CD14-positive monocyte (primary cell): ENCODE measurements at regions not wholly inside any gene's neighbourhood (a gene's known extent, or its start where the extent isn't known, plus 50 kb on each side); places are given as distances from the start of the nearest gene placed in this dataset.

Experiments used
- DNase-seq, 3 donors: peaks; one replicate each; pipeline ENCODE4 v3.0.0-alpha.2; 2011 to 2022
- H2AFZ ChIP-seq: 2 replicates; pipeline ENCODE4 v1.6.0; 2012; ENCODE audit warnings: mild to moderate bottlenecking, low read depth, low read length, inconsistent platforms; ENCODE audit not compliant: insufficient read depth, poor library complexity, severe bottlenecking
- H3K27ac ChIP-seq, 2 donors: 1 replicate in 1 of 2; 2 replicates in 1 of 2; pipeline ENCODE4 v1.5.1; 2012 to 2013; ENCODE audit warnings: low read length in 2 of 2, control low read depth in 1 of 2, inconsistent platforms in 1 of 2, low read depth in 1 of 2, mild to moderate bottlenecking in 1 of 2
- H3K27me3 ChIP-seq, 2 donors: one replicate each; pipeline versions ENCODE4 v1.6.0 to v1.6.1; 2011 to 2013; ENCODE audit warnings: low read length in 2 of 2; ENCODE audit not compliant: control insufficient read depth in 2 of 2, insufficient read depth in 2 of 2
- H3K36me3 ChIP-seq, 2 donors: replicated peaks in 1 of 2; 1 replicate in 1 of 2; 2 replicates in 1 of 2; pipeline versions ENCODE4 v1.5.1 to v1.6.1; 2012 to 2013; ENCODE audit warnings: low read length in 2 of 2, control low read depth in 1 of 2, inconsistent platforms in 1 of 2, mild to moderate bottlenecking in 1 of 2; ENCODE audit not compliant: insufficient read depth in 2 of 2, control insufficient read depth in 1 of 2
- H3K4me1 ChIP-seq, 2 donors: 1 replicate in 1 of 2; 2 replicates in 1 of 2; pipeline versions ENCODE4 v1.5.1 to v1.6.1; 2012 to 2013; ENCODE audit warnings: low read length in 2 of 2, control low read depth in 1 of 2, inconsistent platforms in 1 of 2, mild to moderate bottlenecking in 1 of 2, moderate library complexity in 1 of 2; ENCODE audit not compliant: insufficient read depth in 2 of 2, control insufficient read depth in 1 of 2
- H3K4me2 ChIP-seq: replicated peaks from 2 replicates; pipeline ENCODE3; 2012; ENCODE audit warnings: low read length, moderate library complexity, mild to moderate bottlenecking; ENCODE audit not compliant: poor library complexity, severe bottlenecking; ENCODE audit errors: extremely low read depth
- H3K4me3 ChIP-seq, 3 experiments: fragments of 200-600 bp in 1 of 3; sonication (generic) in 1 of 3; replicated peaks in 1 of 3; 1 replicate in 2 of 3; 2 replicates in 1 of 3; pipeline ENCODE4 v1.5.1; 2011 to 2013; ENCODE audit warnings: low read length in 3 of 3, mild to moderate bottlenecking in 3 of 3, control low read depth in 2 of 3, low read depth in 2 of 3, inconsistent platforms in 1 of 3, moderate library complexity in 1 of 3
- H3K79me2 ChIP-seq: 2 replicates; pipeline ENCODE4 v1.6.0; 2012; ENCODE audit warnings: mild to moderate bottlenecking, control low read depth, inconsistent platforms, low read length, moderate library complexity; ENCODE audit not compliant: insufficient read depth
- H3K9ac ChIP-seq: 2 replicates; pipeline ENCODE4 v1.6.0; 2017; ENCODE audit warnings: low read length, mild to moderate bottlenecking; ENCODE audit not compliant: insufficient read depth, poor library complexity, severe bottlenecking
- H3K9me3 ChIP-seq, 2 donors: replicated peaks in 1 of 2; 1 replicate in 1 of 2; 2 replicates in 1 of 2; pipeline versions ENCODE4 v1.5.1 to v1.6.1; 2012 to 2013; ENCODE audit warnings: low read length in 2 of 2, control low read depth in 1 of 2; ENCODE audit not compliant: control insufficient read depth in 1 of 2, insufficient read depth in 1 of 2
- H4K20me1 ChIP-seq: 2 replicates; pipeline ENCODE4 v1.6.0; 2012; ENCODE audit warnings: mild to moderate bottlenecking, low read length, control low read depth, moderate library complexity; ENCODE audit not compliant: insufficient read depth
- H3K27ac Mint-ChIP-seq, 7 donors: one replicate each; pipeline ENCODE4 v1.8.0; 2020; ENCODE audit warnings: mild to moderate bottlenecking in 7 of 7, mixed read lengths in 7 of 7, moderate library complexity in 6 of 7, inconsistent platforms in 2 of 7
- H3K27me3 Mint-ChIP-seq, 3 donors: one replicate each; pipeline ENCODE4 v1.8.0; 2021 to 2022; ENCODE audit warnings: low read depth in 3 of 3, mild to moderate bottlenecking in 3 of 3, mixed read lengths in 3 of 3, moderate library complexity in 3 of 3, inconsistent platforms in 1 of 3
- H3K36me3 Mint-ChIP-seq, 2 donors: one replicate each; pipeline ENCODE4 v1.8.0; 2020; ENCODE audit warnings: mixed read lengths in 2 of 2, inconsistent platforms in 1 of 2, mild to moderate bottlenecking in 1 of 2
- H3K4me1 Mint-ChIP-seq: one replicate; pipeline ENCODE4 v1.8.0; 2020; ENCODE audit warnings: mild to moderate bottlenecking, mixed read lengths
- H3K4me3 Mint-ChIP-seq, 2 donors: one replicate each; pipeline ENCODE4 v1.8.0; 2020; ENCODE audit warnings: mild to moderate bottlenecking in 2 of 2, mixed read lengths in 2 of 2, moderate library complexity in 1 of 2
- H3K9me3 Mint-ChIP-seq, 7 donors: one replicate each; pipeline ENCODE4 v1.8.0; 2020 to 2022; ENCODE audit warnings: mixed read lengths in 7 of 7, mild to moderate bottlenecking in 6 of 7, moderate library complexity in 6 of 7, inconsistent platforms in 2 of 7
- CTCF ChIP-seq: fragments of 200-600 bp; IDR thresholded peaks from one replicate; pipeline ENCODE4 v1.8.0; 2022; ENCODE audit warnings: antibody characterized with exemption, mild to moderate bottlenecking
- WGBS: methylation state at CpG from one replicate; pipeline ENCODE4 v1.1.5; 2013; ENCODE audit warnings: missing lambda C conversion rate; ENCODE audit not compliant: insufficient coverage; 5-methylcytosine and 5-hydroxymethylcytosine counted together
- intact Hi-C, 2 donors: fragments of 100-400 bp; cut with micrococcal nuclease; formaldehyde crosslinking; loops; one replicate each; pipeline versions ENCODE4 v1.15.0 to v1.15.1; 2023

DNA sequence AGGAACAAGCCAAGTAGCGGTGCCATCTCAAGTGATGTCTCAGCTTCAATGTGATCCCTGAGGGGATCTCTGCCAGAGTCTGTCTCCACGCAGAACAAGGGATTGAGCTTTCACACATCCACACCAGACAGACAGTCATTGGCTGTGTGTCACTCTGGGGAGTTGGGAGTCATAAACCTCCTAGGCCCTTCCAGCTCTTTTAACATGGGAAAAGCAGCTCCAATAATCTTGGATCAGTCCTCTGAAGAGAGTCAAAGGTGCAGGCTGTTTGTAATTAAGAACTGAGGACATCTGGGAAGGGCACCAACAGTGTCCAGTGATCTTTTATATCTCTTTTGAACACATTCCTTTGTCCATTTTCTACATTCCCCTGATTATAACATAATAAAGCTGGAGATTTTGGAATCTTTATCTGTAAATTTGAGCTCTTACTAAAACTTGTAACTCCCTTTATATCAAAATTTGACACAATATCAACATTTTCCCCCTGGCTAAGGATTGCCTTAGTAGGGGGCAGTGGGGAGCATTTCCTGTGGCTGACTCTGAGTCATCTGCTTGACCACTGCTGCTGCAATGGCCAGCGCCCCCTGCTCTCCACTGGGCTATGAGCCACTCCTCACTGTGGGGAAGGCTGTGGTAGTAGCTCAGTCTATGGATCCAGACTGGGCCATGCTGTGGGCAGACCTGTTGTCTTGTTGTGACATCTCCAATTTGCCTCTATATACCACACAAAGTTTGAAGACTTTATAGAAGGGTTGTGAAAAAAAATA is 284.4 kb downstream of the OSTF1 start:
- no peak overlapping the region for H3K4me3 Mint-ChIP-seq
- WGBS, result no CpG with 5 or more reads among the region's 3 CpGs
- no peak overlapping the region for H2AFZ ChIP-seq

GRCh38 chr9:75376680-75377254 is 288.5 kb downstream of the OSTF1 start:
- no peak overlapping the region for H2AFZ ChIP-seq
- no peak for TF ChIP-seq CTCF
- no peaks in the 10 kb centered on the region for H3K36me3 ChIP-seq
- peaks cover 0 to 10% of the 10 kb centered on the region in 2 donors for H3K9me3 ChIP-seq
- H3K4me2 ChIP-seq, result no peak overlapping the region
- no peaks in the 10 kb centered on the region for H3K4me1 Mint-ChIP-seq
- H3K27ac Mint-ChIP-seq, result no peak overlapping the region
- intact Hi-C loops, result no loop called here
- no peak overlapping the region for H3K4me3 Mint-ChIP-seq
- no peak overlapping the region for H3K4me3 ChIP-seq
- no peak overlapping the region for H3K9ac ChIP-seq
- H4K20me1 ChIP-seq, result no peaks in the 10 kb centered on the region
- no peak for DNase-seq
- peaks cover 0 to 1% (median 0%) of the 10 kb centered on the region in 3 donors for H3K27me3 Mint-ChIP-seq
- 100% methylated on average over 2 of the region's 3 CpGs for WGBS
- H3K4me1 ChIP-seq, result no peaks in the 10 kb centered on the region
- H3K27me3 ChIP-seq, result no peaks in the 10 kb centered on the region
- H3K36me3 Mint-ChIP-seq, result no peaks in the 10 kb centered on the region
- peaks cover 3 to 12% (median 7%) of the 10 kb centered on the region in 7 donors for H3K9me3 Mint-ChIP-seq
- no peaks in the 10 kb centered on the region for H3K79me2 ChIP-seq
- H3K27ac ChIP-seq, result no peak overlapping the region

More for the DNA sequence above, 284.4 kb downstream of the OSTF1 start:
- no peaks in the 10 kb centered on the region for H4K20me1 ChIP-seq
- no peaks in the 10 kb centered on the region for H3K27me3 ChIP-seq
- intact Hi-C loops, result no loop called here
- H3K4me1 ChIP-seq, result no peaks in the 10 kb centered on the region
- H3K79me2 ChIP-seq, result no peaks in the 10 kb centered on the region
- H3K9ac ChIP-seq, result no peak overlapping the region
- no peak overlapping the region for H3K4me2 ChIP-seq
- H3K27me3 Mint-ChIP-seq, result peaks cover 0 to 1% (median 0%) of the 10 kb centered on the region in 3 donors
- H3K4me3 ChIP-seq, result no peak overlapping the region
- no peak overlapping the region for H3K27ac Mint-ChIP-seq
- no peak overlapping the region for H3K27ac ChIP-seq
- no peak for TF ChIP-seq CTCF
- H3K36me3 Mint-ChIP-seq, result no peaks in the 10 kb centered on the region
- no peaks in the 10 kb centered on the region for H3K4me1 Mint-ChIP-seq
- no peaks in the 10 kb centered on the region for H3K36me3 ChIP-seq
- H3K9me3 Mint-ChIP-seq, result peaks cover 3 to 9% (median 4%) of the 10 kb centered on the region in 7 donors
- peaks cover 0 to 6% of the 10 kb centered on the region in 2 donors for H3K9me3 ChIP-seq
- DNase-seq, result no peak
